A673 (cell line): ENCODE measurements at regions not wholly inside any gene's neighbourhood (a gene's known extent, or its start where the extent isn't known, plus 50 kb on each side); places are given as distances from the start of the nearest gene placed in this dataset.

Experiments
- EZH2 ChIP-seq: fragments of 200-600 bp; sonication (generic); IDR thresholded peaks from 2 replicates; pipeline ENCODE4 v1.6.1; 2017; ENCODE audit warnings: borderline replicate concordance, low read depth, mild to moderate bottlenecking, mixed read lengths, antibody characterized with exemption, low read length; ENCODE audit not compliant: poor library complexity, severe bottlenecking
- TF ChIP-seq, protein P1 (sequence below): fragments of 300-800, 200-600 bp; sonication (generic); conservative IDR thresholded peaks from 2 replicates; pipeline ENCODE4 v1.5.1; 2017; ENCODE audit warnings: low read depth, mild to moderate bottlenecking, antibody characterized with exemption, low read length, moderate library complexity, mixed read lengths

DNA sequence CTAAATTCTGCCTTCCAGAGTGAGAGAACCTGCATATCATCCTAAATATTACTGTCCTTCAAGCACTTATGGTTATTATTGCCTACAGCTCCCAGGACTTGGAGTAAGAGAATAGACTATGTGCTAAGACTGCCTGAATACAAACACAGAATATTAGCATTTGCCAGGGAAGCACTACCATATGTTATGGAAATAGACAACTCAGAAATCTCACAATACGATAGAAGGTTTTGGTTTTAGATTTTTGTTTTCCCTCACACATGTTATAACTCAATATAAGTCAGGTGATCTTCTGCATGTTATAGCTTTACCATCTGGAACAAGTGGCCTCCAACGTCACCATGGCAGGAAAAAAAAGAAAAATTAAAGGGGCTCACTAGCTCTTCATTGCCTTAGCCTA lies 413.9 kb downstream of the LRRIQ3 start:
- no peak for TF ChIP-seq EZH2
- TF ChIP-seq, protein P1, sequence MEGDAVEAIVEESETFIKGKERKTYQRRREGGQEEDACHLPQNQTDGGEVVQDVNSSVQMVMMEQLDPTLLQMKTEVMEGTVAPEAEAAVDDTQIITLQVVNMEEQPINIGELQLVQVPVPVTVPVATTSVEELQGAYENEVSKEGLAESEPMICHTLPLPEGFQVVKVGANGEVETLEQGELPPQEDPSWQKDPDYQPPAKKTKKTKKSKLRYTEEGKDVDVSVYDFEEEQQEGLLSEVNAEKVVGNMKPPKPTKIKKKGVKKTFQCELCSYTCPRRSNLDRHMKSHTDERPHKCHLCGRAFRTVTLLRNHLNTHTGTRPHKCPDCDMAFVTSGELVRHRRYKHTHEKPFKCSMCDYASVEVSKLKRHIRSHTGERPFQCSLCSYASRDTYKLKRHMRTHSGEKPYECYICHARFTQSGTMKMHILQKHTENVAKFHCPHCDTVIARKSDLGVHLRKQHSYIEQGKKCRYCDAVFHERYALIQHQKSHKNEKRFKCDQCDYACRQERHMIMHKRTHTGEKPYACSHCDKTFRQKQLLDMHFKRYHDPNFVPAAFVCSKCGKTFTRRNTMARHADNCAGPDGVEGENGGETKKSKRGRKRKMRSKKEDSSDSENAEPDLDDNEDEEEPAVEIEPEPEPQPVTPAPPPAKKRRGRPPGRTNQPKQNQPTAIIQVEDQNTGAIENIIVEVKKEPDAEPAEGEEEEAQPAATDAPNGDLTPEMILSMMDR = no peak
